Endodermal cell (in vitro differentiated cells): ENCODE measurements at regions not wholly inside any gene's neighbourhood (a gene's known extent, or its start where the extent isn't known, plus 50 kb on each side); places are given as distances from the start of the nearest gene placed in this dataset.

ENCODE experiments used
- DNase-seq: peaks from one replicate; pipeline ENCODE4 v3.0.0-alpha.2; 2017
- H3K27ac ChIP-seq: 2 replicates; pipeline ENCODE4 v1.5.1; 2013; ENCODE audit warnings: mild to moderate bottlenecking, low read depth, low read length, moderate library complexity
- H3K27me3 ChIP-seq: 2 replicates; pipeline ENCODE4 v1.6.1; 2013; ENCODE audit warnings: mild to moderate bottlenecking, low read length, moderate library complexity; ENCODE audit not compliant: insufficient read depth, control insufficient read depth, poor library complexity, severe bottlenecking
- H3K36me3 ChIP-seq: 2 replicates; pipeline ENCODE4 v1.7.0; 2013; ENCODE audit warnings: mild to moderate bottlenecking, low read length, moderate library complexity; ENCODE audit not compliant: control insufficient read depth, insufficient read depth
- H3K4me1 ChIP-seq: one replicate; pipeline ENCODE4 v1.7.0; 2013; ENCODE audit warnings: low read length; ENCODE audit not compliant: control insufficient read depth, insufficient read depth
- H3K4me3 ChIP-seq: 2 replicates; pipeline ENCODE4 v1.5.1; 2013; ENCODE audit warnings: mild to moderate bottlenecking, low read length, moderate library complexity
- H3K9ac ChIP-seq: 2 replicates; pipeline ENCODE4 v1.6.1; 2013; ENCODE audit warnings: mild to moderate bottlenecking, low read length, moderate library complexity; ENCODE audit not compliant: poor library complexity, severe bottlenecking; ENCODE audit errors: extremely low read depth
- H3K9me3 ChIP-seq: 2 replicates; pipeline ENCODE4 v1.6.1; 2013; ENCODE audit warnings: mild to moderate bottlenecking, low read length, moderate library complexity; ENCODE audit not compliant: control insufficient read depth
- H3K27ac Mint-ChIP-seq: 2 replicates; pipeline ENCODE4 v1.8.0; 2020; ENCODE audit warnings: mixed read lengths
- H3K27me3 Mint-ChIP-seq: 2 replicates; pipeline ENCODE4 v1.8.0; 2021; ENCODE audit warnings: mild to moderate bottlenecking, mixed read lengths; ENCODE audit not compliant: insufficient read depth
- H3K36me3 Mint-ChIP-seq: 2 replicates; pipeline ENCODE4 v1.8.0; 2020; ENCODE audit warnings: low read depth, mixed read lengths
- H3K4me1 Mint-ChIP-seq: 2 replicates; pipeline ENCODE4 v1.8.0; 2020; ENCODE audit warnings: mixed read lengths
- H3K4me3 Mint-ChIP-seq: 2 replicates; pipeline ENCODE4 v1.8.0; 2020; ENCODE audit warnings: mild to moderate bottlenecking, moderate library complexity, mixed read lengths
- H3K9me3 Mint-ChIP-seq: 2 replicates; pipeline ENCODE4 v1.8.0; 2020; ENCODE audit warnings: mild to moderate bottlenecking, mixed read lengths
- WGBS, 2 experiments: methylation state at CpG; one replicate each; pipeline versions ENCODE4 v1.1.5 to v1.1.7; 2013; ENCODE audit warnings: missing lambda C conversion rate in 2 of 2, mixed read lengths in 1 of 2; ENCODE audit not compliant: insufficient coverage in 1 of 2, insufficient read length in 1 of 2; 5-methylcytosine and 5-hydroxymethylcytosine counted together
- TF ChIP-seq, protein P1 (sequence below): fragments of 200-600 bp; sonication (generic); conservative IDR thresholded peaks from 2 replicates; pipeline ENCODE4 v1.5.0; 2021; ENCODE audit warnings: antibody characterized with exemption, mild to moderate bottlenecking

DNA sequence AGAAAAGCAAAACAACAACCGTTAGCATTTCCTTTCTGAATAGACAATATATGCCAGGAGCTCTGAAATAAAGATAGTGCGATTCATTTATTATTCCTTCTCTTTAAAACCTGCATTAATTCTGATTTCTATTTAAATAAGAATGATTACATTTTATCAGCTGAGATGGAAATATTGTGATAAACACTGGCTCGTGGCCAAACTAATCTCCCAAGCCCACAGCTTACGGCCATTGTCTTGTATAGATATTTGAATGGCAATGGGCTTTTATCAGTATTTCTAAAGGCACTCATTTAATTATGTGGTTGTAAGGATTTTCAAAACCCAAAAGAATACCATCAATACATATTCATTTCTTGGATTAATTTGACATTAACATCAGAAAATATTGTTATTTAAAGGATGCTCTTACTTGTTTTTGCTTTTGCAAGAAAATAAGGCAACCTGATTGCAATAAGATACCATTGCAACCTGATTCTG is 123.7 kb upstream of the IRX5 start:
- no peaks in the 10 kb centered on the region for H3K4me1 ChIP-seq
- TF ChIP-seq, protein P1, sequence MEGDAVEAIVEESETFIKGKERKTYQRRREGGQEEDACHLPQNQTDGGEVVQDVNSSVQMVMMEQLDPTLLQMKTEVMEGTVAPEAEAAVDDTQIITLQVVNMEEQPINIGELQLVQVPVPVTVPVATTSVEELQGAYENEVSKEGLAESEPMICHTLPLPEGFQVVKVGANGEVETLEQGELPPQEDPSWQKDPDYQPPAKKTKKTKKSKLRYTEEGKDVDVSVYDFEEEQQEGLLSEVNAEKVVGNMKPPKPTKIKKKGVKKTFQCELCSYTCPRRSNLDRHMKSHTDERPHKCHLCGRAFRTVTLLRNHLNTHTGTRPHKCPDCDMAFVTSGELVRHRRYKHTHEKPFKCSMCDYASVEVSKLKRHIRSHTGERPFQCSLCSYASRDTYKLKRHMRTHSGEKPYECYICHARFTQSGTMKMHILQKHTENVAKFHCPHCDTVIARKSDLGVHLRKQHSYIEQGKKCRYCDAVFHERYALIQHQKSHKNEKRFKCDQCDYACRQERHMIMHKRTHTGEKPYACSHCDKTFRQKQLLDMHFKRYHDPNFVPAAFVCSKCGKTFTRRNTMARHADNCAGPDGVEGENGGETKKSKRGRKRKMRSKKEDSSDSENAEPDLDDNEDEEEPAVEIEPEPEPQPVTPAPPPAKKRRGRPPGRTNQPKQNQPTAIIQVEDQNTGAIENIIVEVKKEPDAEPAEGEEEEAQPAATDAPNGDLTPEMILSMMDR = no peak
- H3K36me3 Mint-ChIP-seq = no peaks in the 10 kb centered on the region
- no peak overlapping the region for H3K27ac Mint-ChIP-seq
- DNase-seq = no peak
- H3K9ac ChIP-seq = no peak overlapping the region
- H3K4me3 ChIP-seq = no peak overlapping the region
- 100% methylated on average over 1 to 2 of the region's 4 CpGs for WGBS, 2 experiments
- H3K9me3 ChIP-seq = no peaks in the 10 kb centered on the region
- H3K4me1 Mint-ChIP-seq = peaks cover 9% of the 10 kb centered on the region
- H3K27me3 Mint-ChIP-seq = no peaks in the 10 kb centered on the region
- H3K9me3 Mint-ChIP-seq = no peaks in the 10 kb centered on the region
- H3K27ac ChIP-seq = no peak overlapping the region
- no peaks in the 10 kb centered on the region for H3K36me3 ChIP-seq
- no peak overlapping the region for H3K4me3 Mint-ChIP-seq
- no peaks in the 10 kb centered on the region for H3K27me3 ChIP-seq

DNA sequence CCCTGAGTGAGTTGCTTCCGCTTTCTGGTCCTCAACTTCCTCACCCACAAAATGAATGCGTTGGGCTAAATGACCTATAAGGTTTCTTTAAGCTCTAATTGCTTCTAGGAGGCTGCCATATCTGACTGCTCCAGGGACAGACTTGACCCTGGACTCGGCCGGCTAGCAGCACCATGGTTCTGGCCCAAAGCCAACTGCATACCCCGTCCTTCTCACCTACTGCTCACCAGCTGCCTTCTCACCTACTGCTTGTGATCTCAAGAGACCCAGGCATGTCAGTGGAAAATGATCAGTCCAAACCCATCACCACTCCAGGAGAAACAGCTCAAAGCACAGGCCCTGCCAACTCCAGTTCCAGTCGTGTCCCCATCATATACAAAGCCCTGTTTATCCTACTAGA is 124.3 kb upstream of the IRX5 start:
- Histone ChIP-seq H3K27ac (no peak overlapping the region), H3K9ac (no peak overlapping the region), H3K4me1 (no peaks in the 10 kb centered on the region), H3K9me3 (no peaks in the 10 kb centered on the region), H3K4me3 (no peak overlapping the region), H3K27me3 (no peaks in the 10 kb centered on the region), H3K36me3 (no peaks in the 10 kb centered on the region)
- no peaks in the 10 kb centered on the region for H3K36me3 Mint-ChIP-seq
- no peak overlapping the region for H3K27ac Mint-ChIP-seq
- no peak overlapping the region for H3K4me3 Mint-ChIP-seq
- DNase-seq = no peak
- TF ChIP-seq, protein P1 = no peak
- peaks cover 9% of the 10 kb centered on the region for H3K4me1 Mint-ChIP-seq
- no peaks in the 10 kb centered on the region for H3K9me3 Mint-ChIP-seq
- H3K27me3 Mint-ChIP-seq = no peaks in the 10 kb centered on the region
- WGBS, 2 experiments = 91 to 100% methylated on average over 3 to 6 of the region's 6 CpGs

DNA sequence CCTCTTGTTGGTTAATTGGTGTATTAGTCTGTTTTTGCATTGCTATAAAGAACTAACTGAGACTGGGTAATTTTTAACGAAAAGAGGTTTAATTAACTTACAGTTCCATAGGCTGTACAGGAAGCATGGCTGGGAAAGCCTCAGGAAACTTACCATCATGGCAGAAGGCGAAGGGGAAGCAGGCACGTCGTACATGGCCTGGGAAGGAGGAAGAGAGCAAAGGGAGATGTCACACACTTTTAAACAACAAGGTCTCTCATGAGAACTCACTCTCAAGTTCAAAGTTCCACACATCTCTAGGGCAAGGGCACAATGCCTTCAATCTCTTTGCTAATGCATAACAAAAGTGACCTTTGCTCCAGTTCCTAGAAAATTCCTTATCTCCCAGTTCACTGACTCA is 125.0 kb upstream of the IRX5 start:
- TF ChIP-seq, protein P1 = no peak
- Histone ChIP-seq H3K4me3 (no peak overlapping the region), H3K4me1 (no peaks in the 10 kb centered on the region), H3K27ac (no peak overlapping the region), H3K9ac (no peak overlapping the region), H3K36me3 (no peaks in the 10 kb centered on the region), H3K27me3 (no peaks in the 10 kb centered on the region), H3K9me3 (no peaks in the 10 kb centered on the region)
- no peak for DNase-seq
- Mint-ChIP-seq H3K9me3 (no peaks in the 10 kb centered on the region), H3K27ac (no peak overlapping the region), H3K4me3 (no peak overlapping the region), H3K36me3 (no peaks in the 10 kb centered on the region), H3K4me1 (peaks cover 9% of the 10 kb centered on the region), H3K27me3 (no peaks in the 10 kb centered on the region)
- WGBS, 2 experiments = 93% methylated on average over 4 of the region's 4 CpGs; no CpG with 5 or more reads in 1 of the 2 experiments
